Stimulated activated naive CD8-positive, alpha-beta T cell treated with anti-CD3 and anti-CD28 coated beads, Interleukin-15, amount 100 ng/mL, for 72 hours (primary cell): ENCODE measurements at regions not wholly inside any gene's neighbourhood (a gene's known extent, or its start where the extent isn't known, plus 50 kb on each side); places are given as distances from the start of the nearest gene placed in this dataset.
A peak's percentile ranks its signal among the peaks of the same experiment; 100 is the strongest.

Experiments used
- ATAC-seq: fragments of 150-1000 bp; cut with Tn5 transposase; 2 replicates; pipeline ENCODE4 v1.10.0; 2021; ENCODE audit warnings: mild to moderate bottlenecking, moderate library complexity
- DNase-seq, 2 donors: peaks; one replicate each; pipeline ENCODE4 v3.0.0; 2021 to 2022
- H3K27ac Mint-ChIP-seq, 2 donors: one replicate each; pipeline ENCODE4 v1.8.0; 2022; ENCODE audit warnings: mild to moderate bottlenecking in 2 of 2, mixed read lengths in 2 of 2, moderate library complexity in 2 of 2
- H3K27me3 Mint-ChIP-seq: one replicate; pipeline ENCODE4 v1.8.0; 2022; ENCODE audit warnings: mixed read lengths
- H3K4me1 Mint-ChIP-seq: one replicate; pipeline ENCODE4 v1.8.0; 2022; ENCODE audit warnings: mild to moderate bottlenecking, mixed read lengths
- H3K4me3 Mint-ChIP-seq, 2 donors: one replicate each; pipeline ENCODE4 v1.8.0; 2022; ENCODE audit warnings: mild to moderate bottlenecking in 2 of 2, mixed read lengths in 2 of 2, moderate library complexity in 1 of 2
- H3K9me3 Mint-ChIP-seq, 2 donors: one replicate each; pipeline ENCODE4 v1.8.0; 2022; ENCODE audit warnings: mixed read lengths in 2 of 2

DNA sequence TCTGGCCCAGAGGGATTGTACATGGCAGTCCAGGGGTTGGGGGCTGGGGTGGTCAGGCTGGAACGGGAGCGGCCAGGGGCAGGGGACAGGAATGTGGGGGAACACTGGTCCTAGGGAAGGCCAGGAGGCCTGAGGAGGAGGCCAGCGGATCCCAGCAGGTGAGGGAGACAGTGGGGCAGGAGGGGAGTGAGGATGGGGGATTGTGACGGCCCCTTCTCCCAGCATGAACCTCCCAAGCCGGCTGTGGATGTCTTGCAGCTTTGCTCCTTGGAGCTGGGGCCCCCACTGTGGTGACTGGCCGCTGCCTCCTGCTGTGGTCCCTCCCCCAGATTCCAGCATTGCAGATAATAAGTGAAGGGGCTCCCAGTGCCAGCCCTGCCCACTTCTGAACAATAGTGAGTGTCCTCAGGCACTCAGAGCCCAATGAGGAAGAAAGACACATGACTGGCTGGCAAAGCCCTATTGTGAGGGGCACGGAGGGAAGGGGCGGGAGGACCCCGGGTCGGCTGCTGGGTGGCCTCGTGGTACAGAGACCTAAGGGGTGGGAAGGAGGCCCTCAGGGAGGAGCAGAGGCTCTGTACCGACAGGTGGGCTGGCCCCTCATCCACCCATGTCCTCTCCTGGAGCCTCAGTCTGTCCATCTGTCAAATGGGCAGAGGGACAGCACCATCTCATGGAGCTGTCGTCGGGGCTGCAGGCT is 215.0 kb downstream of the KIF26A start:
- no peak for ATAC-seq

DNA sequence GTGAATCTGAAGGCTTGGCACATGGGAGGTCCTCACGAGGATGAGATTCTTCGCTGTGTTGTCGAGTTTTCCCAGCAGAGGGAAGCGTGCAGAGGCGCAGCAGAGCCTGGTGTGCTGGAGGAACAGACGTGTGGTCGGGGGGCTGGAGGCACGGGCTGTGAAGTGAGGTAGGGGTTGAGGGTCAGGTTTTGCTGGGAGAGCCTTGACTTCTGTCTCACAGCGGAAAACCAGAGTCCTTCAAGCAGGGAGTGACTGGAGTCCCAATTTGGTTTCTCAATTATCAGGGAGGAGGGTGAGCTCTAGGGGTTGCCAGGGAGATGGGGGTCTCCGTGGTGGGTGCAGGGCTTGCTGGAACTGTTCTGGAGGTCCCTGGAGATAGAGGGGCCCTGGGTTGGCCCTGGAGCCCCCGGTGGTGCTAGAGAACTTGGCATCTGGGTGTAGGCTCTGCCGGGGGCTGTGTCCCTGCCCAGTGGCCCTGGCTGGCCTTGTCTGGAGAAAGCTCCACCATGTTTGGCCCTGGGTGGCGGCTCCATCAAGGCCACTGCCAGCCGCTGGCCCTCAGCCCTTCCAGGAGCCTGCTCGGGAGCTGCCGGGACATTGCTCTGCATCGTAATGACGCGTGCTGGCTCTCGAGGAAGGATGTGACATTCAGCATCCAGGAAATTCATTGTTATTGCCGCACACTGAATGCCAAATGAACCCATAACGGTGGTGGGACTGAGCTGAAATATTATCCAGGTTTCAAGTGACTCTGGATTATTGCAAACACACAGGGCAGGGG is 215.7 kb downstream of the KIF26A start:
- DNase-seq (peak in 1 of 2 donors; percentile 4), ATAC-seq (no peak)
- no peak overlapping the region for H3K4me3 Mint-ChIP-seq
- no peak overlapping the region for H3K27ac Mint-ChIP-seq
- no peaks in the 10 kb centered on the region for H3K4me1 Mint-ChIP-seq
- peaks cover 8% of the 10 kb centered on the region for H3K27me3 Mint-ChIP-seq
- peaks cover 0 to 7% of the 10 kb centered on the region in 2 donors for H3K9me3 Mint-ChIP-seq

More for the DNA sequence above, 215.0 kb downstream of the KIF26A start:
- peaks cover 8% of the 10 kb centered on the region for H3K27me3 Mint-ChIP-seq
- H3K9me3 Mint-ChIP-seq, result peaks cover 0 to 7% of the 10 kb centered on the region in 2 donors
- DNase-seq, result peak in 1 of 2 donors; percentile 4
- H3K4me3 Mint-ChIP-seq, result no peak overlapping the region
- H3K27ac Mint-ChIP-seq, result peak overlapping the region in 1 of 2 donors; percentile 54
- H3K4me1 Mint-ChIP-seq, result no peaks in the 10 kb centered on the region

DNA sequence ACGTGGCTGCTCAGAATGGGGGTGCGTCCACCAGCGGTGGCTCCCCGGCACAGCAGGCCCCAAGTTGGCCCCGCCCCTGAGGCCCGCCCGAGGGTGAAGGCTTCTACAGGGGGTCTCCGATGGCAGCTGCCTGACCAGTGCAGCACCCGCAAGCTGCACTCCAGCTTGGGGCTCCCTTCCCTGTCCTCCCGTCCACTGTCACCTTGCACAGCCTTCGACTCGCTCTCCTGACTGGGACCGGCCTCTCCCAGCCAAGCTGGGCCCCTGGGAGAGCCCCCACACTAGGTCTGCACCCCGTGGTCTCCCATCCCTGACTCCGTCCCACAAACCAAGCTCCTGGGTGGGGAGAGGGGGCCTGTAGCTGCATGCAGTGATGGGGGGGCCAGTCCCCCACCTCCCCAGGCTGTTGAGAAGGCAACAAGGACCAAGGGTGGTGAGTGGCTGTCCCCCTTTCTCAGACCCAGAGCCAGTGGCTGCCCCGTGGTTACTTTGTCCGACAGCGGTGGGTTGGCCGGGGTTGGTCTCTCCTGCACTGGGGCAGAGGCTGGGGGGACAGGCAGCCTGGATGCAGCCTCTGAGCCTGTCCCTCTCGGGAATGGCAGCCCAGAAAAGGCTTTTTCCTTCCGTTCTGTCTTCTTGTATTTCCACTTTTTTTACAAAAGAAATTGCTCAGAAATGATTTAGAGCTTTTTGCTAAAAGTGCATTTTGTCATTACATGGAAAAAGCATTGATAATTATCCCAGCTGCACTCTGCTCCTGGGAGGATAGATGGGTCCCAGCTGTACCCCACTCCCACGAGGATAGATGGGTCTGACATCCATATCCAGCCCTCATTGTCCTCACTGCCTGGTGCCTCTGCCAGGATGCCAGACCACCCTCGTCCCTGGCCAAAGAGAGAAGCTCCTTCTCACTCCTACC is 217.0 kb downstream of the KIF26A start:
- peak; percentile 29 for ATAC-seq
- peaks cover 0 to 7% of the 10 kb centered on the region in 2 donors for H3K9me3 Mint-ChIP-seq
- no peak overlapping the region for H3K4me3 Mint-ChIP-seq
- no peaks in the 10 kb centered on the region for H3K4me1 Mint-ChIP-seq
- no peak overlapping the region for H3K27ac Mint-ChIP-seq
- peak in 1 of 2 donors; percentile 5 for DNase-seq
- H3K27me3 Mint-ChIP-seq, result peaks cover 8% of the 10 kb centered on the region

- H3K27me3 Mint-ChIP-seq, result peaks cover 8% of the 10 kb centered on the region
- DNase-seq (no peak), ATAC-seq (no peak)
- H3K4me1 Mint-ChIP-seq, result no peaks in the 10 kb centered on the region
- H3K9me3 Mint-ChIP-seq, result peaks cover 0 to 7% of the 10 kb centered on the region in 2 donors
- H3K27ac Mint-ChIP-seq, result peak overlapping the region in 1 of 2 donors; percentile 49
- H3K4me3 Mint-ChIP-seq, result no peak overlapping the region
These were observed 217.8 kb downstream of the KIF26A start for GRCh38 chr14:104356020-104356737.

GRCh38 chr14:104356738-104357688 is 218.6 kb downstream of the KIF26A start:
- peaks cover 0 to 6% of the 10 kb centered on the region in 2 donors for H3K9me3 Mint-ChIP-seq

DNA sequence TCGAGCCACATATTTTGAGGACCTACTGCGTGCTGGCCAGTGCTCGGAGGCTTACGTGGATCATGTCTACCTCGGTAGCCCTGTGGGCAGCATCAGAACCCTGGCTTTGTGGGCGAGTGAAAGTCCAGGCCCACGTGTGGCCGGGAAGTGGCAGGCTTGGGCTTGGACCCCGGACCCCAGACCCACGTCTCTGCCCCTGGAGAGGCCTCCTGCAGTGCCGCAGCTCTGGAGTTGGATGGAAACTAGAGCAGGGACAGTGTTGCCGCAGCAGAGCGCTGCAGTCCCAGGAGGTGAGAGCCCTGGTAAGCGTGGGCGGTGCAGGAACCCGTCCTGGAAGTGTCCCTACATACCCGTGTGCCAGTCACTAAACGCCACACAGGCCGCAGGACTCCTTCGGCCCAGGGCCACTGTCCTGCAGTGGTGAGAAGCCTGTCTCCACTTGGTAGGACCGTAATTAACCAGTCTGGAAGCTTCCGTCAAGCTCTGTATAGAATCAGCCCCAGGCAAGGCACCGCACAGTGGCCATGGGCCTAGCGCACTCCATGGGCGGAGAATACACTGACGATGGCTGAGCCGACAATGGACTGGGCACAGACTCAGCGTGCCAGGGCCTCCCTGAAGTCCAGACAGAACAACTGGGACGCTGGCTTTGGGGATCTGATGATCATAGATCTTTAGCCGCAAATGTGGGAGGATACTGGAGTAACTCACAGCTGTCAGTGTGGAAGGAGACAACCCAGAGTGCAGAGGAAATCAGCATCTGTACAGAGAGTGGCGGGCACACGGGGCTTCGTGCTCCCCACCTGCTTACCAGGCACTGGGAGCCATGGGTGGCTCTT is 219.5 kb downstream of the KIF26A start:
- Mint-ChIP-seq H3K4me3 (no peak overlapping the region), H3K4me1 (no peaks in the 10 kb centered on the region), H3K27ac (peak overlapping the region in 1 of 2 donors; percentile 44), H3K9me3 (no peaks in the 10 kb centered on the region), H3K27me3 (peaks cover 8% of the 10 kb centered on the region)
- ATAC-seq (no peak), DNase-seq (no peak)

More at GRCh38 chr14:104356738-104357688, 218.6 kb downstream of the KIF26A start:
- Mint-ChIP-seq H3K27ac (peak overlapping the region in 1 of 2 donors; percentile 49), H3K4me1 (no peaks in the 10 kb centered on the region), H3K27me3 (peaks cover 8% of the 10 kb centered on the region), H3K4me3 (no peak overlapping the region)
- no peak for ATAC-seq
- no peak for DNase-seq

DNA sequence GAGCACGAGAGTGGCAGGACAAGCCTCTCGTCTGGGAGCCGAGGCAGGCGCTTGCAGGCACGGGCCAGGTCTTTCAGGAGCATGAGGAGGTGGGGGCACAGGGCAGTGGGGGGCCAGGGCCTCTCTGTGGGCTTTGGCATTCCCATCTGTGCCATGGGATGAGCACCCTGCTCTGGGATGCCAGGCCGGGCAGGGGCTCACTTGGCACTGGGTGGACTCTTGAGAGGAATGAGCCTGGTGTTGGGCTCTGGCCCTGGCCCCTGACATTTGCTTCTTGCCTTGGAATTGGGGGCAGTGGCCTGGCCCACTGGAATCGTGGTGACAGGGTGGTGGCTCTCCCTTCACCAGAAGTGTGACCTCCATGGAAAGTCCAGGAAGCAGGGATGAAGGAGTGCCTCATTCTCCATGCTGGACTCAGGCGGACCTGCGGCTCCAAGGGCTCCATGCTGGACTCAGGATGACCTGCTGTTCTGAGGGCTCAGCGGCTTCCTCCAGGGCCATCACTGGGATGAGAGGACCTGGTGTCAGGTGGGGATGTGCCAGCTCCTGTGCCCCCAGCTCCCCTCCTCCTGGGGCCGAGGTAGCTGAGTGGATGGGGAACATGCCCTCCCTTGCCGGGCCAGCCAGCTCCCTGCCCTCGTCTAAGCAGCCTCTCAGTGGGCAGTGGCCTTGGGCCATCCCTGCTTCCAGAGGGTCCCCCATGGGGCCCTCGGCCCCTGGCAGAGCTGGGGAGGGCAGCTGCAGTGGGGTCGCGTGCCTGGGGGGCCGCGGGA is 220.3 kb downstream of the KIF26A start:
- Mint-ChIP-seq H3K9me3 (no peaks in the 10 kb centered on the region), H3K27ac (peak overlapping the region in 1 of 2 donors; percentile 10), H3K4me3 (no peak overlapping the region), H3K27me3 (peaks cover 7% of the 10 kb centered on the region), H3K4me1 (no peaks in the 10 kb centered on the region)
- DNase-seq, result no peak
- ATAC-seq, result no peak

DNA sequence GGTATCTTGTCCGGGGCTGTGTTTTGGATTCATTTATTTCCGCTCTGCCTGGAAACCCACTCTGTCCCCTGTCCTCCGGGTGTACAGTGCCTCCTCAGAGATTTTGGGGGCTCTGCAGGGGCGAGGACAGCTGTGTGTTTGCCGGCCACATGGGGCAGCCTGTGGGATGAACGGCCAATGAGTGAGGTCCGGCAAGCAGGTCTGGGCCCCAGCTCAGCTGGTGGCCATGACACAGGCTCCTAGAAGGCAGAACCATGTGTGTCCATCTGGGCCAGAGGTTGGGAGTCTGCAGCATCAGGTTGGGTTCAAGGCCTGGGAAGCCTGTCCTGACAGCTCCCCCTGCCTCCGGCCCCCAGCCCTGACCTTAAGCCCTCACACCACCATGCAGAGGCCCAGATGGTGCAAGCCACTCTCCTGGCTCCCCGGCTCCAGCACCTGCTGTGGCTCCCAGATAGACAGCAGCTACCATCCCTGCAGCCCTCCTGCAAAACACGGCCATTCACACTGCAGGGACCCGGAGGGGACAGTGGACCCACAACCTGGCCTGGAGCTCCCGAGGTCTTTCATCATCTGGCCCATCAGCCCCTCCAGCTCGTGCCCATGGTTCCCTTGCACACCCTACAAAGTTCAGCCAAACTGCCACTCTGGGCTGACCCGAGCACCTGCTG is 220.1 kb upstream of the C14orf180 start:
- H3K4me1 Mint-ChIP-seq, result no peaks in the 10 kb centered on the region
- no peak for ATAC-seq
- H3K4me3 Mint-ChIP-seq, result no peak overlapping the region
- no peaks in the 10 kb centered on the region for H3K9me3 Mint-ChIP-seq
- H3K27ac Mint-ChIP-seq, result peak overlapping the region in 1 of 2 donors; percentile 12
- H3K27me3 Mint-ChIP-seq, result no peaks in the 10 kb centered on the region
- no peak for DNase-seq

DNA sequence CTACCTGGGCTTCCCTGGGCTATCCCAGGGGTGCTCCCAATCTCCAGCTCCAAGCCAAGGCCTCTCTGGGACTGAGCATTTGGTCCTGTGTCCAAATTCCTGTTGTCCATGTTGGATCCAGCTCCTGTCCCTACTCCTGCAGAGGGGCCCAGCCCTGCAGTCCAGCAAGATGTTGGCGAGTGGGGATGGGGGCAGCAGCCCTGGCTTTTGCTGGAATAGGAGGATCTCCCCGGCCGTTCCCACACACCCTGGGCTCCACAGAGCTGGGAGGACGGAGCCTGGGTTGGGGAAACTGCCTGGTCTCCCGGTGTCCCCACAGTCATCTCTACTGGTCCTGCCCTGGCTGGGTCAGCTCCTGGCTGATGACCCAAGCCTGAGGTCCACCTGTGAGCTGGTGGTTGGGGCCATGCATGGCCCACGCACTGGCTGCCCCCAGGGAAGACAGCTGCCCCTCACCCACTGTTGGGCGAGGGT is 219.6 kb upstream of the C14orf180 start:
- H3K9me3 Mint-ChIP-seq, result no peaks in the 10 kb centered on the region
- DNase-seq (no peak), ATAC-seq (no peak)
- peak overlapping the region in 1 of 2 donors; percentile 12 for H3K27ac Mint-ChIP-seq
- H3K4me1 Mint-ChIP-seq, result no peaks in the 10 kb centered on the region
- H3K27me3 Mint-ChIP-seq, result no peaks in the 10 kb centered on the region
- H3K4me3 Mint-ChIP-seq, result no peak overlapping the region

- no peak for ATAC-seq
- no peaks in the 10 kb centered on the region for H3K27me3 Mint-ChIP-seq
- H3K4me3 Mint-ChIP-seq, result no peak overlapping the region
- no peaks in the 10 kb centered on the region for H3K9me3 Mint-ChIP-seq
- no peak overlapping the region for H3K27ac Mint-ChIP-seq
- DNase-seq, result no peak
- no peaks in the 10 kb centered on the region for H3K4me1 Mint-ChIP-seq
These were observed 219.1 kb upstream of the C14orf180 start for GRCh38 chr14:104360501-104360900.

DNA sequence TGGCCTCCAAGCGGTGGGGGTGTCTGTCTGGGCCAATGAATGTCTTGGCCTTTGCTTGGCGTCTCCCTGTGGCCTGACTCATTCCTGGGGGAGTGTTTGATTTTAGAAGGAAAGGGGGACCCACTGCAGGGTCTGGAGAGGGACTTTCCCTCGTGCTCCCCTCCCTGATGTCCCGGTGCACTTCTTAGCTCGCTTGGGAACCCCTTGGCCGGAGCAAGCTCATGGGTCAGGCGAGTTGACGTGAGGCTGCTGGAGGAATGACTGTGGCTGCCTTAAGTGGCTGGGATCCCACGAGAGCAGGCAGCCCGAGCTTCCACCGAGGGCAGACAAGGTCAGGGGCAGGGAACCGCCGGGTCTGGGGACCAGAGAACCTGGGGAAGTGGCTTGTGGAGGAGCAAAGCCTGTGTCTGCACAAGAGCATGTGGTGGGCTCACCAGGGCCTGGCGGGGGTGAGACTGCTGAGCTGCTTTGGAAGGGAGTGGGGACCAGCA is 218.4 kb upstream of the C14orf180 start:
- no peak for ATAC-seq
- no peak overlapping the region for H3K4me3 Mint-ChIP-seq

More for the DNA sequence above, 218.4 kb upstream of the C14orf180 start:
- no peaks in the 10 kb centered on the region for H3K27me3 Mint-ChIP-seq
- H3K4me1 Mint-ChIP-seq, result no peaks in the 10 kb centered on the region
- no peaks in the 10 kb centered on the region for H3K9me3 Mint-ChIP-seq
- H3K27ac Mint-ChIP-seq, result peak overlapping the region in 1 of 2 donors; percentile 19
- DNase-seq, result no peak
